Keratinocyte (primary cell): ENCODE measurements at regions not wholly inside any gene's neighbourhood (a gene's known extent, or its start where the extent isn't known, plus 50 kb on each side); places are given as distances from the start of the nearest gene placed in this dataset.

Source experiments
- DNase-seq: peaks from one replicate; pipeline ENCODE4 v3.0.0-alpha.2; 2011; ENCODE audit warnings: low read depth, missing footprints, low spot score
- FAIRE-seq: peaks from 2 replicates; lab custom pipeline; 2011; peaks lifted over from hg19 to GRCh38; lab: Jason Lieb, UNC
- H2AFZ ChIP-seq: 2 replicates; pipeline ENCODE4 v1.6.0; 2012; ENCODE audit warnings: low read length, control low read depth, inconsistent platforms; ENCODE audit not compliant: control insufficient read depth
- H3K27ac ChIP-seq: 2 replicates; pipeline ENCODE4 v1.5.1; 2011; ENCODE audit warnings: low read length; ENCODE audit not compliant: control insufficient read depth, insufficient read depth
- H3K27me3 ChIP-seq: 3 replicates; pipeline ENCODE4 v1.6.0; 2011; ENCODE audit warnings: low read length; ENCODE audit not compliant: control insufficient read depth, insufficient read depth; ENCODE audit errors: extremely low read depth
- H3K36me3 ChIP-seq, 2 experiments: 2 replicates in 1 of 2; 3 replicates in 1 of 2; pipeline ENCODE4 v1.5.1; 2011; ENCODE audit warnings: low read length in 2 of 2, mild to moderate bottlenecking in 1 of 2; ENCODE audit not compliant: control insufficient read depth in 2 of 2, insufficient read depth in 2 of 2; ENCODE audit errors: extremely low read depth in 1 of 2
- H3K4me1 ChIP-seq: 3 replicates; pipeline ENCODE4 v1.5.1; 2011; ENCODE audit warnings: low read length; ENCODE audit not compliant: control insufficient read depth, insufficient read depth; ENCODE audit errors: extremely low read depth
- H3K4me2 ChIP-seq: 3 replicates; pipeline ENCODE4 v1.6.0; 2011; ENCODE audit warnings: low read depth, low read length; ENCODE audit not compliant: control insufficient read depth, insufficient read depth; ENCODE audit errors: extremely low read depth
- H3K4me3 ChIP-seq, 3 experiments: fragments of 200-600 bp in 1 of 3; sonication (generic) in 1 of 3; 2 replicates in 2 of 3; 3 replicates in 1 of 3; pipeline ENCODE4 v1.5.1; 2011 to 2016; ENCODE audit warnings: low read length in 3 of 3, mild to moderate bottlenecking in 3 of 3, control low read depth in 2 of 3, inconsistent platforms in 1 of 3, low read depth in 1 of 3, mixed read lengths in 1 of 3, mixed run types in 1 of 3, moderate library complexity in 1 of 3; ENCODE audit not compliant: control insufficient read depth in 2 of 3, insufficient read depth in 2 of 3; ENCODE audit errors: extremely low read depth in 1 of 3
- H3K79me2 ChIP-seq: 2 replicates; pipeline ENCODE4 v1.6.0; 2012; ENCODE audit warnings: low read length; ENCODE audit not compliant: control insufficient read depth, insufficient read depth
- H3K9ac ChIP-seq: 3 replicates; pipeline ENCODE4 v1.6.0; 2011; ENCODE audit warnings: low read length; ENCODE audit not compliant: control insufficient read depth, insufficient read depth; ENCODE audit errors: extremely low read depth
- H3K9me1 ChIP-seq: 3 replicates; pipeline ENCODE4 v1.6.0; 2011; ENCODE audit warnings: low read length; ENCODE audit not compliant: control insufficient read depth, insufficient read depth; ENCODE audit errors: extremely low read depth
- H3K9me3 ChIP-seq: 2 replicates; pipeline ENCODE4 v1.5.1; 2012; ENCODE audit warnings: low read depth, low read length; ENCODE audit not compliant: control insufficient read depth
- H4K20me1 ChIP-seq: 3 replicates; pipeline ENCODE4 v1.6.0; 2011; ENCODE audit warnings: low read length; ENCODE audit not compliant: control insufficient read depth, insufficient read depth; ENCODE audit errors: extremely low read depth
- EZH2 ChIP-seq: IDR thresholded peaks from one replicate; pipeline ENCODE4 v1.6.1; 2012; ENCODE audit warnings: inconsistent platforms, mild to moderate bottlenecking, low read length, moderate library complexity
- dilution Hi-C: fragments of 300-500 bp; cut with MboI; formaldehyde crosslinking; loops from one replicate; pipeline ENCODE4 v1.7.0; 2020; ENCODE audit warnings: low sequenced_read_pairs; ENCODE audit not compliant: extremely low pct_ligation_motif_present
- TF ChIP-seq, protein P1 (sequence below), 3 experiments: IDR thresholded peaks in 1 of 3; conservative IDR thresholded peaks in 1 of 3; optimal IDR thresholded peaks in 1 of 3; 2 replicates in 2 of 3; 3 replicates in 1 of 3; pipeline versions ENCODE3 to v1.5.1; 2011; ENCODE audit warnings: low read length in 3 of 3, mild to moderate bottlenecking in 3 of 3, moderate library complexity in 2 of 3, control low read depth in 1 of 3, inconsistent platforms in 1 of 3; ENCODE audit not compliant: insufficient read depth in 2 of 3; ENCODE audit errors: extremely low read depth in 1 of 3

DNA sequence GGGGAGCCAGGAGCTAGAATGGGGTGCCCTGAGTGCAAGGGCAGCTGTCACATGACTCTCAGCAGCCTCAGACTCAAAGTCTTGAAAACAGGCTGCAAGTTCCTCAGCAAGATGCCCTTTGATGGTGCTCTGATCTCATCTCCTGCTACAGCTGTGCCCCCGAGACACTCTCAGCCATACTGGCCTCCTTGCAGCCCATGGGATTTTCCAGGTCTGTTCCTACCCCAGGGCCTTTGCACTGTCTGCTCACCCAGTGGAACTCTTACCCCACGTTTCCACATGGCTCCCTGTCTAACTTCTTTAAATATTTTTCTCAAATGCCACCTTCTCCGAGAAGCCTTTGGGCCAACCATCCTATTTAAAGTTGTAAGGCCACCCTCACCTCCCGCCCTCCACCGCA is 146.9 kb downstream of the C16orf95 start:
- no peak overlapping the region for H3K27ac ChIP-seq
- no peak overlapping the region for H2AFZ ChIP-seq
- H3K79me2 ChIP-seq: no peaks in the 10 kb centered on the region
- H3K4me1 ChIP-seq: no peaks in the 10 kb centered on the region
- H3K4me3 ChIP-seq: no peak overlapping the region
- H4K20me1 ChIP-seq: no peaks in the 10 kb centered on the region
- dilution Hi-C loops: no loop called here
- H3K27me3 ChIP-seq: no peaks in the 10 kb centered on the region
- no peak overlapping the region for H3K4me2 ChIP-seq
- H3K36me3 ChIP-seq: no peaks in the 10 kb centered on the region
- DNase-seq (no peak), FAIRE-seq (no peak)
- no peak for TF ChIP-seq EZH2
- TF ChIP-seq, protein P1, sequence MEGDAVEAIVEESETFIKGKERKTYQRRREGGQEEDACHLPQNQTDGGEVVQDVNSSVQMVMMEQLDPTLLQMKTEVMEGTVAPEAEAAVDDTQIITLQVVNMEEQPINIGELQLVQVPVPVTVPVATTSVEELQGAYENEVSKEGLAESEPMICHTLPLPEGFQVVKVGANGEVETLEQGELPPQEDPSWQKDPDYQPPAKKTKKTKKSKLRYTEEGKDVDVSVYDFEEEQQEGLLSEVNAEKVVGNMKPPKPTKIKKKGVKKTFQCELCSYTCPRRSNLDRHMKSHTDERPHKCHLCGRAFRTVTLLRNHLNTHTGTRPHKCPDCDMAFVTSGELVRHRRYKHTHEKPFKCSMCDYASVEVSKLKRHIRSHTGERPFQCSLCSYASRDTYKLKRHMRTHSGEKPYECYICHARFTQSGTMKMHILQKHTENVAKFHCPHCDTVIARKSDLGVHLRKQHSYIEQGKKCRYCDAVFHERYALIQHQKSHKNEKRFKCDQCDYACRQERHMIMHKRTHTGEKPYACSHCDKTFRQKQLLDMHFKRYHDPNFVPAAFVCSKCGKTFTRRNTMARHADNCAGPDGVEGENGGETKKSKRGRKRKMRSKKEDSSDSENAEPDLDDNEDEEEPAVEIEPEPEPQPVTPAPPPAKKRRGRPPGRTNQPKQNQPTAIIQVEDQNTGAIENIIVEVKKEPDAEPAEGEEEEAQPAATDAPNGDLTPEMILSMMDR (optimal IDR thresholded peaks at IDR 0.05 in 1 of 3, IDR thresholded peaks at IDR 0.05 in 1 of 3, conservative IDR thresholded peaks at IDR 0.05 in 1 of 3; ENCODE audit: extremely low read depth in 1 of 3, insufficient read depth in 2 of 3, low read length in 3 of 3): no peak
- no peaks in the 10 kb centered on the region for H3K9me3 ChIP-seq
- no peaks in the 10 kb centered on the region for H3K9me1 ChIP-seq
- no peak overlapping the region for H3K9ac ChIP-seq

DNA sequence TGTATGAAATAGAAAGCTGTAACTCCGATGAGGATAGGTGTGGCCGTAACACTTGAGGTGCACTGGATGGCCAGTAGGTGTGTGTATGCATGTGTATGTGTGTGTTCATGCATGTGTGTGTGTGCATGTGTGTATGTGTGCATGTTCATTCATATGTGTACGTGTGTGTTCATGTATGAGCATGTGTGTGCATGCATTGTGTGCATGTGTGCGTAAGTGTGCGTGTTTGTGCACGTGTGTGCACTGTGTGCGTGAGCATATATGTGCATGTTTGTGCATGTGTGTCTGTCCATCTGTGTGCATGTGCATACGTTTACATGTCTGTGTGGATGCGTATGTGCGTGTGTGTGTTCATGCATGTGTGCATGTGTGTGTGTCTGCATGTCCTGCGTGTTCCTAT is 145.5 kb downstream of the C16orf95 start:
- no peaks in the 10 kb centered on the region for H3K27me3 ChIP-seq
- H3K9ac ChIP-seq: no peak overlapping the region
- TF ChIP-seq, protein P1 (optimal IDR thresholded peaks at IDR 0.05 in 1 of 3, IDR thresholded peaks at IDR 0.05 in 1 of 3, conservative IDR thresholded peaks at IDR 0.05 in 1 of 3; ENCODE audit: extremely low read depth in 1 of 3, insufficient read depth in 2 of 3, low read length in 3 of 3): no peak
- no peak for TF ChIP-seq EZH2
- no peaks in the 10 kb centered on the region for H3K9me3 ChIP-seq
- no peaks in the 10 kb centered on the region for H4K20me1 ChIP-seq
- H3K4me3 ChIP-seq: no peak overlapping the region
- no peak overlapping the region for H3K4me2 ChIP-seq
- dilution Hi-C loops: no loop called here
- no peak overlapping the region for H2AFZ ChIP-seq
- H3K4me1 ChIP-seq: no peaks in the 10 kb centered on the region
- H3K27ac ChIP-seq: no peak overlapping the region
- no peaks in the 10 kb centered on the region for H3K79me2 ChIP-seq
- no peaks in the 10 kb centered on the region for H3K36me3 ChIP-seq
- DNase-seq: no peak
- no peak for FAIRE-seq
- no peaks in the 10 kb centered on the region for H3K9me1 ChIP-seq
